GM23338 (cell line): ENCODE measurements at regions not wholly inside any gene's neighbourhood (a gene's known extent, or its start where the extent isn't known, plus 50 kb on each side); places are given as distances from the start of the nearest gene placed in this dataset.

Experiments
- EZH2 ChIP-seq: fragments of 200-600 bp; sonication (generic); IDR thresholded peaks from one replicate; pipeline ENCODE4 v1.8.0; 2017; ENCODE audit warnings: antibody characterized with exemption, mild to moderate bottlenecking, low read depth; ENCODE audit not compliant: unreplicated experiment
- POLR2AphosphoS5 ChIP-seq: IDR thresholded peaks from 2 replicates; pipeline ENCODE4 v1.6.1; 2016; ENCODE audit warnings: antibody characterized with exemption, low read depth
- TF ChIP-seq, protein P1 (sequence below), 2 experiments: fragments of 200-600 bp in 1 of 2; sonication (generic) in 1 of 2; conservative IDR thresholded peaks; 2 replicates each; pipeline versions ENCODE4 v1.5.1 to v1.6.1; 2016 to 2017; ENCODE audit warnings: antibody characterized with exemption in 2 of 2, low read depth in 2 of 2, mild to moderate bottlenecking in 2 of 2, moderate library complexity in 1 of 2

DNA sequence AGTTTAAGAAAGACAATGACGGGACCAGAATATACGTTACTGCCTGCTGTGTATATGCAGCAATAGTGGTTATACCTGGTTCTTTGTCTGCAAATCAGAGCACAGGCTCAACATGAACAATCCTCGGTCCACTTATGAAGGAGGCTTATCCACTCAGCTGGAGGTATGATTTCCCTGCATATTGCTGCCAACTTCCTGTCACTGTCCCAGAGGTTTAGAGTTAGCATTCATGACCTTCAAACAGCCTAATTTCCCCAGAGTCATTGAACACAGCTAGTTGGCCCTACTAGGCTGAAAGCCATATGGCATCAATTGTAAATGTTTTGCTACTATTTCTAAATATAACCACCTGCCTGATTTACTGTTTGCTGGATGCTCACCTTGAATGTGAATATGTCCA, 224.9 kb upstream of the ZNF717 start:
- TF ChIP-seq EZH2 = no peak
- TF ChIP-seq, protein P1, sequence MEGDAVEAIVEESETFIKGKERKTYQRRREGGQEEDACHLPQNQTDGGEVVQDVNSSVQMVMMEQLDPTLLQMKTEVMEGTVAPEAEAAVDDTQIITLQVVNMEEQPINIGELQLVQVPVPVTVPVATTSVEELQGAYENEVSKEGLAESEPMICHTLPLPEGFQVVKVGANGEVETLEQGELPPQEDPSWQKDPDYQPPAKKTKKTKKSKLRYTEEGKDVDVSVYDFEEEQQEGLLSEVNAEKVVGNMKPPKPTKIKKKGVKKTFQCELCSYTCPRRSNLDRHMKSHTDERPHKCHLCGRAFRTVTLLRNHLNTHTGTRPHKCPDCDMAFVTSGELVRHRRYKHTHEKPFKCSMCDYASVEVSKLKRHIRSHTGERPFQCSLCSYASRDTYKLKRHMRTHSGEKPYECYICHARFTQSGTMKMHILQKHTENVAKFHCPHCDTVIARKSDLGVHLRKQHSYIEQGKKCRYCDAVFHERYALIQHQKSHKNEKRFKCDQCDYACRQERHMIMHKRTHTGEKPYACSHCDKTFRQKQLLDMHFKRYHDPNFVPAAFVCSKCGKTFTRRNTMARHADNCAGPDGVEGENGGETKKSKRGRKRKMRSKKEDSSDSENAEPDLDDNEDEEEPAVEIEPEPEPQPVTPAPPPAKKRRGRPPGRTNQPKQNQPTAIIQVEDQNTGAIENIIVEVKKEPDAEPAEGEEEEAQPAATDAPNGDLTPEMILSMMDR (conservative IDR thresholded peaks at IDR 0.05; ENCODE audit: low read depth in 2 of 2) = no peak
- no peak for TF ChIP-seq POLR2AphosphoS5
